Ishikawa (cell line): ENCODE measurements at regions not wholly inside any gene's neighbourhood (a gene's known extent, or its start where the extent isn't known, plus 50 kb on each side); places are given as distances from the start of the nearest gene placed in this dataset.

Experiments used
- CEBPB ChIP-seq: IDR thresholded peaks from 2 replicates; pipeline ENCODE4 v1.6.1; 2012
- CREB1 ChIP-seq: IDR thresholded peaks from 2 replicates; pipeline ENCODE4 v1.6.1; 2012; ENCODE audit warnings: low read depth
- EP300 ChIP-seq: IDR thresholded peaks from 2 replicates; pipeline ENCODE4 v1.6.1; 2012; ENCODE audit warnings: borderline replicate concordance
- FOXM1 ChIP-seq: IDR thresholded peaks from 2 replicates; pipeline ENCODE4 v1.6.1; 2012; ENCODE audit warnings: low read depth, borderline replicate concordance
- MAX ChIP-seq: IDR thresholded peaks from 2 replicates; pipeline ENCODE4 v1.6.1; 2012
- NFIC ChIP-seq: IDR thresholded peaks from 2 replicates; pipeline ENCODE4 v1.6.1; 2012
- RAD21 ChIP-seq: IDR thresholded peaks from 2 replicates; pipeline ENCODE4 v1.6.1; 2012; ENCODE audit warnings: low read depth
- REST ChIP-seq: IDR thresholded peaks from 2 replicates; pipeline ENCODE4 v1.6.1; 2012; ENCODE audit warnings: low read depth, mild to moderate bottlenecking
- TAF1 ChIP-seq: IDR thresholded peaks from 2 replicates; pipeline ENCODE4 v1.6.1; 2012; ENCODE audit warnings: low read depth, mild to moderate bottlenecking
- TEAD4 ChIP-seq: IDR thresholded peaks from 2 replicates; pipeline ENCODE4 v1.6.1; 2012
- USF1 ChIP-seq: IDR thresholded peaks from 2 replicates; pipeline ENCODE4 v1.6.1; 2012
- YY1 ChIP-seq: IDR thresholded peaks from 2 replicates; pipeline ENCODE4 v1.6.1; 2012; ENCODE audit warnings: low read depth

GRCh38 chr2:223472771-223473170 lies 129.4 kb downstream of the SCG2 start:
- TF ChIP-seq FOXM1 (no peak), CEBPB (no peak), CREB1 (no peak), TAF1 (no peak), EP300 (no peak), REST (no peak), NFIC (no peak), USF1 (no peak), YY1 (no peak), MAX (no peak), TEAD4 (no peak), RAD21 (no peak)
